Cardiac fibroblast (primary cell): ENCODE measurements at regions not wholly inside any gene's neighbourhood (a gene's known extent, or its start where the extent isn't known, plus 50 kb on each side); places are given as distances from the start of the nearest gene placed in this dataset.
A peak's percentile ranks its signal among the peaks of the same experiment; 100 is the strongest.

Experiments used
- DNase-seq, 2 donors: peaks; one replicate each; pipeline versions ENCODE4 v3.0.0 to v3.0.0-alpha.2; 2010; ENCODE audit warnings: low read depth in 2 of 2
- H3K4me3 ChIP-seq, 2 donors: replicated peaks in 1 of 2; 1 replicate in 1 of 2; 2 replicates in 1 of 2; pipeline ENCODE4 v1.5.1; 2011; ENCODE audit warnings: low read depth in 2 of 2, low read length in 2 of 2, mild to moderate bottlenecking in 2 of 2, moderate library complexity in 1 of 2
- CTCF ChIP-seq: IDR thresholded peaks from one replicate; pipeline ENCODE4 v1.5.1; 2011; ENCODE audit warnings: low read depth, mild to moderate bottlenecking, low read length, inconsistent platforms

GRCh38 chr16:86029131-86029741 lies 130.3 kb downstream of the IRF8 start:
- no peak overlapping the region for H3K4me3 ChIP-seq
- no peak for TF ChIP-seq CTCF
- DNase-seq, result peak; percentile 2 to 53

- H3K4me3 ChIP-seq, result no peak overlapping the region
- no peak for TF ChIP-seq CTCF
- DNase-seq, result no peak
Measured at GRCh38 chr16:86030116-86030515, 131.2 kb downstream of the IRF8 start.

- DNase-seq, result no peak
- TF ChIP-seq CTCF, result no peak
- no peak overlapping the region for H3K4me3 ChIP-seq
Measured at GRCh38 chr16:86031141-86031678, 132.2 kb downstream of the IRF8 start.

GRCh38 chr16:86033016-86033474 lies 134.1 kb downstream of the IRF8 start:
- no peak for TF ChIP-seq CTCF
- no peak for DNase-seq
- no peak overlapping the region for H3K4me3 ChIP-seq

GRCh38 chr16:86033971-86034370 lies 135.0 kb downstream of the IRF8 start:
- no peak for TF ChIP-seq CTCF

GRCh38 chr16:86034421-86034919 lies 135.5 kb downstream of the IRF8 start:
- no peak for TF ChIP-seq CTCF
- no peak overlapping the region for H3K4me3 ChIP-seq
- no peak for DNase-seq

More at GRCh38 chr16:86033971-86034370, 135.0 kb downstream of the IRF8 start:
- DNase-seq, result no peak
- H3K4me3 ChIP-seq, result no peak overlapping the region
